Dedifferentiated amniotic fluid mesenchymal stem cell (primary cell): ENCODE measurements at regions not wholly inside any gene's neighbourhood (a gene's known extent, or its start where the extent isn't known, plus 50 kb on each side); places are given as distances from the start of the nearest gene placed in this dataset.
"Not testable (repeated sequence)": the region's sequence is repeated elsewhere in the genome, so short reads cannot be mapped to it uniquely, and the experiment has no call there.

ENCODE experiments used
- DNase-seq: peaks from one replicate; pipeline ENCODE4 v3.0.0-alpha.2; 2016; ENCODE audit errors: extremely low spot score

- no peak for DNase-seq
These were observed 117.2 kb downstream of the IPO8 start for GRCh38 chr12:30578426-30578825.

- DNase-seq = no peak
These were observed 122.5 kb downstream of the IPO8 start for GRCh38 chr12:30573145-30573544.

- DNase-seq = no peak
These were observed 125.3 kb downstream of the IPO8 start for GRCh38 chr12:30570211-30570890.

- DNase-seq = no peak
These were observed 126.2 kb downstream of the IPO8 start for GRCh38 chr12:30569426-30569825.

GRCh38 chr12:30568453-30568852 is 127.2 kb downstream of the IPO8 start:
- DNase-seq = no peak

- DNase-seq = no peak
These were observed 128.6 kb downstream of the IPO8 start for GRCh38 chr12:30567082-30567481.

GRCh38 chr12:30564394-30564793 is 131.3 kb downstream of the IPO8 start:
- no peak for DNase-seq

GRCh38 chr12:30548203-30548602 is 147.5 kb downstream of the IPO8 start:
- no peak for DNase-seq

- no peak for DNase-seq
These were observed 149.5 kb downstream of the IPO8 start for GRCh38 chr12:30546121-30546520.

GRCh38 chr12:30544704-30545103 is 151.0 kb downstream of the IPO8 start:
- DNase-seq = not testable (repeated sequence)

GRCh38 chr12:30537228-30537627 is 158.4 kb downstream of the IPO8 start:
- DNase-seq = no peak

GRCh38 chr12:30533558-30534265 is 162.0 kb downstream of the IPO8 start:
- no peak for DNase-seq

GRCh38 chr12:30531731-30532678 is 163.7 kb downstream of the IPO8 start:
- DNase-seq = no peak

- no peak for DNase-seq
These were observed 166.0 kb downstream of the IPO8 start for GRCh38 chr12:30529489-30530269.

GRCh38 chr12:30525171-30525570 is 170.5 kb downstream of the IPO8 start:
- no peak for DNase-seq

GRCh38 chr12:30520285-30520684 is 175.4 kb downstream of the IPO8 start:
- not testable (repeated sequence) for DNase-seq

GRCh38 chr12:30519535-30519934 is 176.1 kb downstream of the IPO8 start:
- DNase-seq = no peak

- DNase-seq = no peak
These were observed 178.3 kb downstream of the IPO8 start for GRCh38 chr12:30517320-30517719.

GRCh38 chr12:30515351-30515750 is 180.3 kb downstream of the IPO8 start:
- no peak for DNase-seq

- DNase-seq = no peak
These were observed 181.0 kb downstream of the IPO8 start for GRCh38 chr12:30514666-30515065.

- no peak for DNase-seq
These were observed 187.3 kb downstream of the IPO8 start for GRCh38 chr12:30508205-30508967.
